Caco-2 (cell line): ENCODE measurements at regions not wholly inside any gene's neighbourhood (a gene's known extent, or its start where the extent isn't known, plus 50 kb on each side); places are given as distances from the start of the nearest gene placed in this dataset.

Experiments
- BruUV-seq: library from RNA; stranded (reverse); fragments of 400-500 nt; replicated peaks from 2 replicates; lab custom pipeline; 2021; lab: Mats Ljungman, UMichigan
- CTCF ChIA-PET: fragments of 300-600 bp; sonication (Branson Sonifier 250); formaldehyde crosslinking; loops from one replicate; lab custom pipeline; 2022; ENCODE audit warnings: antibody characterized with exemption; lab: Charles Lee
- POLR2A ChIA-PET: fragments of 300-600 bp; sonication (Branson Sonifier 250); formaldehyde crosslinking; loops from one replicate; lab custom pipeline; 2022; ENCODE audit warnings: antibody characterized with exemption; lab: Charles Lee
- DNase-seq, 2 experiments: peaks; one replicate each; pipeline versions ENCODE4 v3.0.0 to v3.0.0-alpha.2; 2020 to 2022
- H3K27me3 ChIP-seq: replicated peaks from 2 replicates; pipeline ENCODE4 v1.6.0; 2011; ENCODE audit warnings: low read length; ENCODE audit not compliant: control insufficient read depth, insufficient read depth
- H3K36me3 ChIP-seq: 2 replicates; pipeline ENCODE4 v1.5.1; 2011; ENCODE audit warnings: low read length; ENCODE audit not compliant: control insufficient read depth, insufficient read depth
- H3K4me1 ChIP-seq: fragments of 250-450 bp; sonication (Bioruptor Pico); 2 replicates; pipeline ENCODE4 v1.5.1; 2020; ENCODE audit warnings: mild to moderate bottlenecking
- H3K4me3 ChIP-seq: 2 replicates; pipeline ENCODE4 v1.5.1; 2011; ENCODE audit warnings: low read depth, mild to moderate bottlenecking, control low read depth, low read length
- H3K9me3 ChIP-seq: fragments of 250-450 bp; sonication (Bioruptor Pico); 2 replicates; pipeline ENCODE4 v1.5.1; 2020; ENCODE audit warnings: mild to moderate bottlenecking, moderate library complexity
- H3K27ac Mint-ChIP-seq: one replicate; pipeline ENCODE4 v1.8.0; 2022; ENCODE audit warnings: mixed read lengths; ENCODE audit not compliant: unreplicated experiment
- H3K27me3 Mint-ChIP-seq: one replicate; pipeline ENCODE4 v1.8.0; 2022; ENCODE audit warnings: mixed read lengths; ENCODE audit not compliant: insufficient read depth, unreplicated experiment
- H3K36me3 Mint-ChIP-seq: one replicate; pipeline ENCODE4 v1.8.0; 2022; ENCODE audit warnings: mild to moderate bottlenecking, mixed read lengths; ENCODE audit not compliant: insufficient read depth, unreplicated experiment
- H3K4me1 Mint-ChIP-seq: one replicate; pipeline ENCODE4 v1.8.0; 2022; ENCODE audit warnings: low read depth, mixed read lengths; ENCODE audit not compliant: unreplicated experiment
- H3K4me3 Mint-ChIP-seq: one replicate; pipeline ENCODE4 v1.8.0; 2022; ENCODE audit warnings: mild to moderate bottlenecking, moderate library complexity, mixed read lengths; ENCODE audit not compliant: unreplicated experiment
- H3K9me3 Mint-ChIP-seq: one replicate; pipeline ENCODE4 v1.8.0; 2022; ENCODE audit warnings: mixed read lengths; ENCODE audit not compliant: unreplicated experiment
- CTCF ChIP-seq, 2 experiments: fragments of 200-600 bp in 1 of 2; IDR thresholded peaks; 1 replicate in 1 of 2; 2 replicates in 1 of 2; pipeline versions ENCODE4 v1.5.1 to v1.8.0; 2011 to 2022; ENCODE audit warnings: antibody characterized with exemption in 1 of 2, control low read depth in 1 of 2, inconsistent platforms in 1 of 2, low read depth in 1 of 2, low read length in 1 of 2, mild to moderate bottlenecking in 1 of 2, moderate library complexity in 1 of 2; ENCODE audit not compliant: insufficient read depth in 1 of 2, severe bottlenecking in 1 of 2, unreplicated experiment in 1 of 2
- intact Hi-C: fragments of 100-400 bp; cut with micrococcal nuclease; formaldehyde crosslinking; loops from one replicate; pipeline ENCODE4 v1.10.0; 2022; ENCODE audit not compliant: unreplicated experiment

- H3K4me3 ChIP-seq = no peak overlapping the region
- no peaks in the 10 kb centered on the region for H3K9me3 ChIP-seq
- no peak overlapping the region for H3K4me3 Mint-ChIP-seq
- H3K4me1 Mint-ChIP-seq = no peaks in the 10 kb centered on the region
- ChIA-PET CTCF (no interaction called here), POLR2A (no interaction called here)
- H3K4me1 ChIP-seq = no peaks in the 10 kb centered on the region; the same call in 1 of the 2 replicates
- H3K27me3 Mint-ChIP-seq = no peaks in the 10 kb centered on the region
- H3K27ac Mint-ChIP-seq = no peak overlapping the region
- no peaks in the 10 kb centered on the region for H3K36me3 Mint-ChIP-seq
- H3K36me3 ChIP-seq = no peaks in the 10 kb centered on the region
- H3K9me3 Mint-ChIP-seq = no peaks in the 10 kb centered on the region
- no peak for TF ChIP-seq CTCF (IDR thresholded peaks at IDR 0.05; ENCODE audit: insufficient read depth in 1 of 2, low read depth in 1 of 2, low read length in 1 of 2, severe bottlenecking in 1 of 2, unreplicated experiment in 1 of 2)
- no peaks in the 10 kb centered on the region for H3K27me3 ChIP-seq
- intact Hi-C loops = no loop called here
- no peak for DNase-seq
- BruUV-seq = no TSS peak
These were observed 507.5 kb upstream of the NR2F2 start for GRCh38 chr15:95822961-95823360.

GRCh38 chr15:95825208-95825607, 505.3 kb upstream of the NR2F2 start:
- no peaks in the 10 kb centered on the region for H3K36me3 Mint-ChIP-seq
- ChIA-PET POLR2A (interaction anchor here (0.6 kb wide), 2 partner anchors 22 to 224 kb away, joined by 3 read pairs; no protein-coding TSS in a partner anchor), CTCF (no interaction called here)
- no peaks in the 10 kb centered on the region for H3K27me3 ChIP-seq
- DNase-seq = no peak
- H3K27ac Mint-ChIP-seq = no peak overlapping the region
- no peaks in the 10 kb centered on the region for H3K36me3 ChIP-seq
- H3K4me3 Mint-ChIP-seq = no peak overlapping the region
- intact Hi-C loops = no loop called here
- H3K9me3 Mint-ChIP-seq = no peaks in the 10 kb centered on the region
- TF ChIP-seq CTCF (IDR thresholded peaks at IDR 0.05; ENCODE audit: insufficient read depth in 1 of 2, low read depth in 1 of 2, low read length in 1 of 2, severe bottlenecking in 1 of 2, unreplicated experiment in 1 of 2) = no peak
- H3K27me3 Mint-ChIP-seq = no peaks in the 10 kb centered on the region
- no peaks in the 10 kb centered on the region for H3K4me1 Mint-ChIP-seq
- no peaks in the 10 kb centered on the region for H3K9me3 ChIP-seq
- no peak overlapping the region for H3K4me3 ChIP-seq
- BruUV-seq = no TSS peak
- no peaks in the 10 kb centered on the region; the same call in 1 of the 2 replicates for H3K4me1 ChIP-seq

DNA sequence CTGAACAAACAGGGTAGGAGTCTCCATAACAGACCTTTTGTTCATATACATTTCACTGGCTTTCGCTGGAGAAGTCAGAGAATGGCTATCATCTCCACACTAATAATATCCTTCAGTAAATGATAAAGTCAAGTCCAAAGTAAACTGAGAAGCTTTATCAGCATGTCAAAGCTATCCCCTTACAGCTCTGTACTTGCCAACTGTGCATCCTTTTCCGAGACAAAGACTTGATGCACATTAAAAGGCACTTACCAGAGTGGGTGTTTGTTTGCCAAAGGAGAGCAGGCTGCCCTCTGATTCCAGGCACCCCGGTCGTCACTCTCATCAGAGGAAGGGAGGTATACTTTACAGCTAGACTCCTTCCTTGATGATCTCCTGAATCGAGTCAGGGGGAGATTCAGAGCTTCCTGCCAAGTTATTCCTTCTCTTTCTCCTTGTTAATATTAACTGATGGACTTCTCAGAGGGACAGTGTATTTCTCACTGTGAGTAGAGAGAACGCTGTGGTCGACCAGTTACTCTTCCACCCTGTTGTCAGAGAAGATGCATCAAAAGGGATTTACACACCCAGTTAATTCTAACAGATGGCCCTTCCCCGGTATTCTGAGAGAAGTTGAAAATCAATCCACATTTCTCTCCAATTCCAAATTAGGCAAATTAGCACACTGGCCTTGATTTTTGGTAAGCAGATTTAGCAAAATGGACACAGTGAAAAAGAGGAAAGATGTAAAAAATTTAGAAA, 504.7 kb upstream of the NR2F2 start:
- Mint-ChIP-seq H3K9me3 (no peaks in the 10 kb centered on the region), H3K27ac (no peak overlapping the region), H3K36me3 (no peaks in the 10 kb centered on the region), H3K27me3 (no peaks in the 10 kb centered on the region), H3K4me3 (no peak overlapping the region), H3K4me1 (no peaks in the 10 kb centered on the region)
- CTCF ChIA-PET = no interaction called here
- Histone ChIP-seq H3K36me3 (no peaks in the 10 kb centered on the region), H3K4me3 (no peak overlapping the region), H3K4me1 (no peaks in the 10 kb centered on the region; the same call in 1 of the 2 replicates), H3K27me3 (no peaks in the 10 kb centered on the region), H3K9me3 (no peaks in the 10 kb centered on the region)
- intact Hi-C loops = loop anchor here (2.0 kb wide), 1 partner anchor 567 kb away; no protein-coding TSS in a partner anchor
- DNase-seq = no peak
- TF ChIP-seq CTCF (IDR thresholded peaks at IDR 0.05; ENCODE audit: insufficient read depth in 1 of 2, low read depth in 1 of 2, low read length in 1 of 2, severe bottlenecking in 1 of 2, unreplicated experiment in 1 of 2) = no peak
- no TSS peak for BruUV-seq
- POLR2A ChIA-PET = interaction anchor here (0.6 kb wide), 1 partner anchor 22 kb away, joined by 3 read pairs; no protein-coding TSS in a partner anchor
